Skin epidermis (tissue), 12 donors: ENCODE measurements at regions not wholly inside any gene's neighbourhood (a gene's known extent, or its start where the extent isn't known, plus 50 kb on each side); places are given as distances from the start of the nearest gene placed in this dataset.
"Not testable (repeated sequence)": the region's sequence is repeated elsewhere in the genome, so short reads cannot be mapped to it uniquely, and the experiment has no call there.

Experiments used
- H3K27ac ChIP-seq, 21 experiments: fragments of 200-600 bp; sonication (generic) in 11 of 21; one replicate each; pipeline ENCODE4 v1.5.0; 2020; ENCODE audit warnings: mild to moderate bottlenecking in 3 of 21, inconsistent platforms in 2 of 21, moderate library complexity in 2 of 21
- H3K4me3 ChIP-seq, 7 experiments: fragments of 200-600 bp; sonication (generic) in 2 of 7; one replicate each; pipeline ENCODE4 v1.5.0; 2020; ENCODE audit warnings: inconsistent platforms in 2 of 7, mild to moderate bottlenecking in 2 of 7, moderate library complexity in 1 of 7

DNA sequence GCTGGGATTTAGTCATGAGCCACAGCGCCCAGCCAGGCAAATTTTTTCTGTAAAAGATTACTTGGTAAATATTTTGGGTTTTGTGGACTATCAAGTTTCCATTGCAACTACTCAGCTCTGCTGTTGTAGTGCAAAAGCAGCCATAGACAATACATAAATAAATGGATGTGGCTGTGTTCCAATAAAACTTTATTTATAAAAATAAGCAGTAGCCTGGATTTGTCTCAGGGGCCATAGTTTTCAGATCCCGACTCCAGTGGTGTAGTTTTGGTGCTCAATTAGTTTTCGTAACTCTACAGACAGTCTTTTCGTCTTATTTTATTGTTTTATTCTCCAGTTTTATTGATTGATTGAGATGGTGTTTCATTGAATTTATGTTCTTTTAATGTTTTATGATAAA lies 80.1 kb upstream of the IVNS1ABP start:
- Histone ChIP-seq H3K27ac (no peak overlapping the region), H3K4me3 (no peak overlapping the region)

DNA sequence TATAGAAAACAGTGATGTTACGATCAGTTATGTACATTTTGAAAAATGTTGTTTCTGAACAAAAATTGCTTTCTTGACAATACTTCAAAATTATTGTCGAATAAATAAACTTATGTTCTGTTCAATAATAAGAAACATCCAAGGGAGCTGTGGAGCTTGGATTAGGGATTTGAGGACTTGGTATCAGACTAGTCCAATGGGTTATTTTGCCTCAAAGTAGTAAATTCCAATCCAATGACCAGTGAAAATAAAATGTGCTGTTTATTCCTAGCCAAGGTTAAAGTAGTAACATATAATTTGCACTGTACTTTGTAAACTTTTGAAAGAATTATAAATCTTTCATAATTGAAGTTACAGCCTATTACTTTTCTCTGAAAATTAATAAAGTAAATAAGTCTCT lies 79.1 kb upstream of the IVNS1ABP start:
- Histone ChIP-seq H3K27ac (no peak overlapping the region), H3K4me3 (no peak overlapping the region)

DNA sequence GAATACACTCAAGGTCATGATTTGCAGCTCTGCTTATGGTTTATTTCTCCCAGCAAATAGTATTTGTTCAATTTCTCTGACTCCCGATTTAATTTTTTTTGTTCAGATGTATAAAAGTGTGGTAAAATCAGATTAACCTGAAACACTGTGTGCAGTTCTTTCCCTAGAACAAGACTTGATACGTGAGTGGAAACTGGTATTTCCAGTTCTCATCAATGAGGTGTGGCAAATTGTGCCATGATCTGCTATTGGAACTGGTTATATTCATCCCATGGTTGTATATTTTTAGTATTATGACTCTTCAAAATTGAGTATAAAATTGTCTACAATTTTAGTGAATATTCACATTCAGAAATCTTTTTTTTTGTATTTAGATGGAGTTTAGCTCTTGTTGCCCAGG lies 76.8 kb upstream of the IVNS1ABP start:
- Histone ChIP-seq H3K27ac (peak overlapping the region in 20 of 21 experiments; percentile 37 to 86 (median 68)), H3K4me3 (no peak overlapping the region)

- peak overlapping the region in 20 of 21 experiments; percentile 37 to 86 (median 66) for H3K27ac ChIP-seq
- no peak overlapping the region for H3K4me3 ChIP-seq
Measured at GRCh38 chr1:185393205-185393604, 76.2 kb upstream of the IVNS1ABP start.

DNA sequence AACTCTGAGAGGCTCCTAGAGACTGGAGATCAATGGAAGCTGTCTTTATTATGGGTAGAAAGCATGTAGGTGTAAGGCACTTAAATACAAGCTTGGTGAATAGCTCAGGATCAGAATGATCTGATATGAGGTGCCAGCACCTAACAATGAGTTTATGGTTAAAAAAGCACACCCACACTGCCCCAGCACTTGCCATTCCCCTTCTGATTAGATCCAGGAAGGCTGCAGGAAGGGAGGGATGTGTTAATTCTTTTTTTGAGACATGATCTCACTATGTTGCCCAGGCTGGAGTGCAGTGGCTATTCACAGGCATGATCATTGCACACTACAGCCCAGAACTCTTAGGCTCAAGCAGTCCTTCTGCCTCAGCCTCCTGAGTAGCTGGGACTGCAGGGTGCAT lies 71.8 kb upstream of the IVNS1ABP start:
- no peak overlapping the region for H3K4me3 ChIP-seq
- no peak overlapping the region for H3K27ac ChIP-seq

DNA sequence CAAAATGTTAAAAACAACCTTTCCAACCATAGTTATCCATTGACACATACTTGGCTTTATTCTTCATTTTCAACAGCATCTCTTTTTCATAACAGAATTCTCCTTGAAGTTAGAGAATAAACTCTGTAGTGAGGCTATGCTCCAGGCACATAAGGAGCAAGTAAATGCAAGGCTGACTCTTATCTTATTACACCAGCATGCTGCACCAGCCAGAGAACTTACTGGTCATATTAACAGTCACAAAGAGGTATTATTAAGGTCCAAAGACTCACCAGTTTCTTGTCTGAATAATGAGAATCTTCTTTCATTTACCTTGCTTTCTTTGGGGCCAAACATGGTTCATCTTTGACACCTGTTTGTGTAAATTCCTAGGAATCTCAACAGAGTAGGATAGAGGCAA lies 71.3 kb upstream of the IVNS1ABP start:
- no peak overlapping the region for H3K27ac ChIP-seq
- H3K4me3 ChIP-seq, result no peak overlapping the region

DNA sequence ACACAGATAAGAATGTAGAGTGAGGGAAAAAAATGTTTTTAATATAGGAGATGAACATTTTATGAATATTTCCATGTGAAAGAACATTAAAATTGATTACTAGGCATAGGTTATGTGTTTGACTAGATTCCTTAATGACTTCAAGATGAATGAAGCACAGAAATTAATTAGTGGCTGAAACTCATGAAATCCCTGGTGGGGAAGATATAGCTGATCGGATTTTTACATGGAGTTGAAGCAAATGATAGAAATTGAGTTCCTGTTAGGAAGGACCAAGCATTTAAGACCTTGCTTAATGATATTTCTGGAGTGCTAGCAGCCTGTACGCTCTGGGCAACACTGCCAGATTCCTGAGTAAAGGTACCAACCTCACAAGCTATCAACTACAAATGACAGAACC lies 68.9 kb upstream of the IVNS1ABP start:
- no peak overlapping the region for H3K27ac ChIP-seq
- no peak overlapping the region for H3K4me3 ChIP-seq

DNA sequence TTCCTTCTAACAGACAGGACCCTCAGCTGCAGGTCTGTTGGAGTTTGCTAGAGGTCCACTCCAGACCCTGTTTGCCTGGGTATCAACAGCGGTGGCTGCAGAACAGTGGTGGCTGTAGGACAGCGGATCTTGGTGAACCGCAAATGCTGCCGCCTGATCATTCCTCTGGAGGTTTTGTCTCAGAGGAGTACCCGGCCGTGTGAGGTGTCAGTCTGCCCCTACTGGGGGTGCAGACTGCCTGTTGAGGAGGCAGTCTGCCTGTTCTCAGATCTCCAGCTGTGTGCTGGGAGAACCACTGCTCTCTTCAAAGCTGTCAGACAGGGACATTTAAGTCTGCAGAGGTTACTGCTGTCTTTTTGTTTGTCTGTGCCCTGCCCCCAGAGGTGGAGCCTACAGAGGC lies 66.8 kb upstream of the IVNS1ABP start:
- H3K4me3 ChIP-seq, H3K27ac ChIP-seq: not testable (repeated sequence)

DNA sequence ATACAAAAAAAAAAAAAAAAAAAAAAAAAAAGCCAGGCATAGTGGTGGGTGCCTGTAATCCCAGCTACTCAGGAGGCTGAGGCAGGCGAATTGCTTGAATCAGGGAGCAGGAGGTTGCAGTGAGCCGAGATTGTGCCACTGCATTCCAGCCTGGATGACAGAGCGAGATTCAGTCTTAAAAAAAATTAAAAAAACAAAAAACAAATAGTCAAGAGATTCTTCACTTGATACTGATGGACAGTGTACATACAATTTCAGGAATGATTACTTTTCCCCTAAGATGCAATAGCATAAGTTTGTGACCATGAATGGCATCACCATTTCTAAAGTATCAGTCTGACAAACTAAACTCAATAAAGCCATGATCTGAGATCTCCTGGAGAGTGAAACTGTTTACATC lies 60.8 kb upstream of the IVNS1ABP start:
- no peak overlapping the region for H3K4me3 ChIP-seq
- peak overlapping the region in 1 of 21 experiments; percentile 52 for H3K27ac ChIP-seq

GRCh38 chr1:185376840-185377635 lies 60.0 kb upstream of the IVNS1ABP start:
- H3K4me3 ChIP-seq, result no peak overlapping the region
- peak overlapping the region in 13 of 21 experiments; percentile 0 to 70 (median 38) for H3K27ac ChIP-seq

DNA sequence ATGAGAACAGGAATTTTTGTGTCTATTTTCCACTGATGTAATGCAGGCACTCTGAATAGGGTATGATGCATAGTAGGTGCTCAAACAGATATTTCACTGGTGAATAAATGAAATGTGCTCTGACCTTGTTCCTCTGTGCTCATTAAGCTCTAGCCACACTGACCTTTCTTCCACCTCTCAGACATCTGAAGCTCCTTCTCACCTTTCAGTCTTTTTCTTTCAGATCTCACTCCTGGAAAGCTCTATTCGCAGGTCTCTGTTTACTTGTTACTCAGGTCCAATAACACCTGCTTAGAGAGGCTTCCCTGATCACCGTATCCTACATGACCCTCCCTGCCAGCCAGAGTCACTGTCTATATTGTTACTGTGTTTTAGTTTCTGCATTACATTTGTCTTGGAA lies 59.2 kb upstream of the IVNS1ABP start:
- Histone ChIP-seq H3K27ac (peak overlapping the region in 12 of 21 experiments; percentile 0 to 70 (median 40)), H3K4me3 (no peak overlapping the region)

DNA sequence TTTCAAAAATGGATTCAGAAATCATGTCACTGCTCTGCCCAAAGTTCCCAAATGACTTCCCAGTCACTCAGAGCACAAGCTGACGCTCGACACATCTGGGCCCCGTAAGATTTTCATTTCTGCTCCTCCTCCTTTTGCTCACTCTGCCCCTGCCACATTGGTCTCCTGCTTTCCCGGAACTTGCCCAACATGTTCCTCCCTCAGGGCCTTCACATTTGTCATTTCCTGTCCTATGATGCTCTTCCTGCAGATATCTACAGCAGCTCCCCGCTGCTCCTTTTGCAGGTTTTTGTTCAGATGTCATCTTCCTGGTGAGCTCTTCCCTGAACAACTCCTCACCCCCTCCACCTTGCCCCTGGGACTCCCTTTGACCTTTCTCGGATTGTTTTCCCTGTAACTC lies 58.5 kb upstream of the IVNS1ABP start:
- H3K4me3 ChIP-seq, result no peak overlapping the region
- peak overlapping the region in 16 of 21 experiments; percentile 0 to 77 (median 44) for H3K27ac ChIP-seq

- Histone ChIP-seq H3K27ac (peak overlapping the region in 14 of 21 experiments; percentile 2 to 67 (median 44)), H3K4me3 (no peak overlapping the region)
Measured at GRCh38 chr1:185373813-185374529, 56.9 kb upstream of the IVNS1ABP start.

- Histone ChIP-seq H3K4me3 (no peak overlapping the region), H3K27ac (peak overlapping the region in 4 of 21 experiments; percentile 6 to 55 (median 48))
Measured at GRCh38 chr1:185369786-185370185, 52.7 kb upstream of the IVNS1ABP start.

DNA sequence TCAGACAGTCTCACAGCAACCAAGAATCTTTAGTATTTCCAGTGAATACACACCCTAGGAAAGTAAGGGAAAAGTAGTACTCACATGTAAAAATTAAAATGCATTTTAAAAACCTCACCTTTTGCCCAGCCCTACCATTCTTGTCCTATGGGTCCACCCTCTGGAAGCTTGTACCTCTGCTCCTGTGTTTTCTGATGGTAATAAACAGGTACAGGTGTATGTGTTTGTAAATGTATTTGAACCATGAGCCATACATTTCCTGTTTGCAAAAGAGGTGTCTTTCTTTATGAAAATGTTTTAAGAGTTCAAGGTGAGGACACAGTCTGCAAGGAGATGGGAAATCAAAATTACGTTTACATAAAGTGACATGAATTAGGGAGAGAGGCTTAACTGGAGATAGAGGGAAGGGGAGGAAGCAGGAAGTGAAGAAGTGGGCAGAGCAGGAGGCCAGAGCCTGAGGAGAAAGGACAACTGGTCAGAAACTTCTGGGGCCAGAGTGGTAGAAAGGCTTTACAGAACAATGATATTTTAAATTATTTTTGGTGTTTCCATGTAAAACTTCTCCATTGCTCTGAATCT lies 52.0 kb upstream of the IVNS1ABP start:
- Histone ChIP-seq H3K27ac (peak overlapping the region in 2 of 21 experiments; percentile 42 to 54), H3K4me3 (no peak overlapping the region)

DNA sequence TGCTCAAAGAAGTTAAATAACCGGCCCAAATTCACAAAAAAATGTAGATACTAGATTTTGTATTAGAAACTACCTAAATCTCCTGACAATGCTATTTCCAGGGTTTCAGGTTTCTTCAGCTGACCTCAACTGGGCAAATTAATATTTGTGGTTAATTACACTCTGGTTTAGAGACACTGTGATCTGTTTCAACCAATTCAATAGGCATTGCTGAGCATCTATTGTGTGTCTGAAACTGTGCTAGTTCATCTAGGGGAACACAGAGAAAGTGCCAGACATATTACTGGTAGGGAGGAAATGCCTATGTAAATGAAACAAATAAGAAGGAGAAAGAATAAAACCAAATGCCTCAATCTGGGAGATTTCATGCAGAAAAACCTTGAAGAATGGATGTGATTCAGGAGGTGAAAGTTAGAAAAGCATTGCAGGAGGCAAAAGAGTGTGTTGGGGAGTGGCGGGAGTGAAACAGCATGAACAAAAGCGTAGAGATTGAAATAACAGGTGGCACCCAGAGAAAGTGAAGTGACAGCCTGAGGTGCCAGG lies 51.3 kb upstream of the IVNS1ABP start:
- Histone ChIP-seq H3K4me3 (no peak overlapping the region), H3K27ac (no peak overlapping the region)

DNA sequence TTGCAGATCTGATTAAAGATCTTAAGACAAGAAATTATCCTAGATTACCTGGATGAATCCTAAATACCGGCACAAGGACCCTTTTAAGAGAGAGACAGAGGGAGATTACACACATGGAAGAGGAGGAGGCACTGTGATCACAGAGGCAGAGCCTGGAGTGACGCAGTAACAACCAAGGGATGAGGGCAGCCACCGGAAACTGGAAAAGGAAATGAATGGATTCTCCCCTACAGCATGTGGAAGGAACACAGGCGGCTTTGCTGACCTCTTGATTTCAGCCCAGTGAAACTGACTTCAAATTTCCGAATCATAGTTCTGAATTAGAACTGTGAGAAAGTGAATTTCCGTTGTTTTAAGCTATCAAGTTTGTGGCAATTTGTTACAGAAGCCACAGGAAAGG lies 50.2 kb upstream of the IVNS1ABP start:
- Histone ChIP-seq H3K27ac (peak overlapping the region in 13 of 21 experiments; percentile 10 to 74 (median 50)), H3K4me3 (no peak overlapping the region)
